ENCODE measurements at regions not wholly inside any gene's neighbourhood (a gene's known extent, or its start where the extent isn't known, plus 50 kb on each side); places are given as distances from the start of the nearest gene placed in this dataset.

GRCh38 chr6:14771016-14771415, 474.9 kb upstream of the JARID2 start:
- CTCF ChIA-PET (ENCODE audit: low intra/inter-chr PET ratio, low total read pairs), result no interaction called here
- no TSS peak for BruUV-seq (replicated peaks)
- POLR2A ChIA-PET, result no interaction called here
- intact Hi-C loops (cut with micrococcal nuclease; ENCODE audit: unreplicated experiment), result no loop called here
- ATAC-seq, result no peak
- no peaks in the 10 kb centered on the region for H3K36me3 ChIP-seq (replicated peaks in 1 of 2; ENCODE audit: control insufficient read depth in 1 of 2, insufficient read depth in 2 of 2, low read length in 2 of 2)
- WGBS (ENCODE audit: low lambda C conversion rate), result 24% methylated on average over 3 of the region's 3 CpGs
- H3K79me2 ChIP-seq (ENCODE audit: insufficient read depth, low read length), result no peaks in the 10 kb centered on the region
- no peaks in the 10 kb centered on the region for H3K9me3 ChIP-seq (ENCODE audit: low read length)
- H2AFZ ChIP-seq (ENCODE audit: low read length), result no peak overlapping the region
- H3K4me1 ChIP-seq (ENCODE audit: insufficient read depth, low read length), result no peaks in the 10 kb centered on the region
- in situ Hi-C loops (cut with HindIII; ENCODE audit: extremely low pct_ligation_motif_present, low pct_unique_long_range_greater_than_20kb), result no loop called here
- FAIRE-seq, result no peak
- no peaks in the 10 kb centered on the region for H4K20me1 ChIP-seq (ENCODE audit: insufficient read depth, low read length)
- H3K27me3 ChIP-seq (ENCODE audit: control insufficient read depth in 1 of 2, insufficient read depth in 2 of 2, low read length in 2 of 2), result no peaks in the 10 kb centered on the region
- no peak overlapping the region for H3K4me3 ChIP-seq (replicated peaks in 1 of 3; ENCODE audit: insufficient read depth in 1 of 3, low read depth in 2 of 3, low read length in 3 of 3)
- H3K4me2 ChIP-seq (ENCODE audit: low read depth, low read length), result no peak overlapping the region
- no peak for DNase-seq (ENCODE audit: low spot score)
- no peak overlapping the region for H3K27ac ChIP-seq (ENCODE audit: extremely low read length, insufficient read depth, low read length)
- no peak overlapping the region for H3K9ac ChIP-seq (ENCODE audit: insufficient read depth, low read depth, low read length)
- TF ChIP-seq DMAP1 (CRISPR knock-in tag; IDR thresholded peaks at IDR 0.05) (no peak), ZBTB43 (CRISPR knock-in tag; conservative IDR thresholded peaks at IDR 0.05) (no peak), ZNF879 (CRISPR knock-in tag; IDR thresholded peaks at IDR 0.05) (no peak), ARID5B (CRISPR knock-in tag; IDR thresholded peaks at IDR 0.05) (no peak), MIER2 (CRISPR knock-in tag; IDR thresholded peaks at IDR 0.05) (no peak), HIVEP1 (CRISPR knock-in tag; IDR thresholded peaks at IDR 0.05) (no peak), ELK4 (CRISPR knock-in tag; IDR thresholded peaks at IDR 0.05; ENCODE audit: borderline replicate concordance) (no peak), ZNF350 (CRISPR knock-in tag; IDR thresholded peaks at IDR 0.05; ENCODE audit: borderline replicate concordance, low read depth) (no peak), BATF2 (CRISPR knock-in tag; IDR thresholded peaks at IDR 0.05) (no peak), KDM5B (CRISPR knock-in tag; IDR thresholded peaks at IDR 0.05; ENCODE audit: borderline replicate concordance) (no peak), ZBTB33 (CRISPR knock-in tag; IDR thresholded peaks at IDR 0.05) (no peak), ZNF547 (CRISPR knock-in tag; IDR thresholded peaks at IDR 0.05) (no peak), ZNF891 (CRISPR knock-in tag; IDR thresholded peaks at IDR 0.05) (no peak), MTF2 (CRISPR knock-in tag; IDR thresholded peaks at IDR 0.05; ENCODE audit: borderline replicate concordance) (no peak)

Data from HepG2 (cell line).